Fibroblast of lung (primary cell): ENCODE measurements at regions not wholly inside any gene's neighbourhood (a gene's known extent, or its start where the extent isn't known, plus 50 kb on each side); places are given as distances from the start of the nearest gene placed in this dataset.

Experiments used
- EZH2 ChIP-seq: IDR thresholded peaks from 2 replicates; pipeline ENCODE4 v1.5.1; 2012; ENCODE audit warnings: low read length, control low read depth, mild to moderate bottlenecking; ENCODE audit errors: missing control alignments
- TF ChIP-seq, protein P1 (sequence below), 2 donors: IDR thresholded peaks in 1 of 2; conservative IDR thresholded peaks in 1 of 2; 1 replicate in 1 of 2; 2 replicates in 1 of 2; pipeline ENCODE4 v1.5.1; 2011 to 2012; ENCODE audit warnings: low read length in 2 of 2, control low read depth in 1 of 2, inconsistent platforms in 1 of 2, low read depth in 1 of 2, mild to moderate bottlenecking in 1 of 2

- TF ChIP-seq, protein P1, sequence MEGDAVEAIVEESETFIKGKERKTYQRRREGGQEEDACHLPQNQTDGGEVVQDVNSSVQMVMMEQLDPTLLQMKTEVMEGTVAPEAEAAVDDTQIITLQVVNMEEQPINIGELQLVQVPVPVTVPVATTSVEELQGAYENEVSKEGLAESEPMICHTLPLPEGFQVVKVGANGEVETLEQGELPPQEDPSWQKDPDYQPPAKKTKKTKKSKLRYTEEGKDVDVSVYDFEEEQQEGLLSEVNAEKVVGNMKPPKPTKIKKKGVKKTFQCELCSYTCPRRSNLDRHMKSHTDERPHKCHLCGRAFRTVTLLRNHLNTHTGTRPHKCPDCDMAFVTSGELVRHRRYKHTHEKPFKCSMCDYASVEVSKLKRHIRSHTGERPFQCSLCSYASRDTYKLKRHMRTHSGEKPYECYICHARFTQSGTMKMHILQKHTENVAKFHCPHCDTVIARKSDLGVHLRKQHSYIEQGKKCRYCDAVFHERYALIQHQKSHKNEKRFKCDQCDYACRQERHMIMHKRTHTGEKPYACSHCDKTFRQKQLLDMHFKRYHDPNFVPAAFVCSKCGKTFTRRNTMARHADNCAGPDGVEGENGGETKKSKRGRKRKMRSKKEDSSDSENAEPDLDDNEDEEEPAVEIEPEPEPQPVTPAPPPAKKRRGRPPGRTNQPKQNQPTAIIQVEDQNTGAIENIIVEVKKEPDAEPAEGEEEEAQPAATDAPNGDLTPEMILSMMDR (conservative IDR thresholded peaks at IDR 0.05 in 1 of 2, IDR thresholded peaks at IDR 0.05 in 1 of 2; ENCODE audit: low read depth in 1 of 2, low read length in 2 of 2), result no peak
- TF ChIP-seq EZH2, result no peak
Observed at GRCh38 chr20:60408435-60408834, 450.2 kb downstream of the CDH26 start.
